Panc1 (cell line): ENCODE measurements at regions not wholly inside any gene's neighbourhood (a gene's known extent, or its start where the extent isn't known, plus 50 kb on each side); places are given as distances from the start of the nearest gene placed in this dataset.

Experiments used
- ATAC-seq: fragments of 200-7000 bp; cut with Tn5 transposase; 2 replicates; pipeline ENCODE4 v1.9.1; 2020; ENCODE audit warnings: mild to moderate bottlenecking, moderate library complexity
- BruUV-seq: library from RNA; stranded (reverse); fragments of 400-500 nt; replicated peaks from 2 replicates; lab custom pipeline; 2021; lab: Mats Ljungman, UMichigan
- CTCF ChIA-PET: fragments of 300-600 bp; sonication (Branson Sonifier 250); formaldehyde crosslinking; loops from one replicate; lab custom pipeline; 2022; ENCODE audit warnings: antibody characterized with exemption; lab: Charles Lee
- POLR2A ChIA-PET: fragments of 300-600 bp; sonication (Branson Sonifier 250); formaldehyde crosslinking; loops from one replicate; lab custom pipeline; 2022; ENCODE audit warnings: antibody characterized with exemption; lab: Charles Lee
- DNase-seq: peaks from one replicate; pipeline ENCODE4 v3.0.0-alpha.2; 2010; ENCODE audit warnings: low read depth, low spot score
- H3K27ac ChIP-seq: 2 replicates; pipeline ENCODE4 v1.5.1; 2011; ENCODE audit warnings: mild to moderate bottlenecking, low read length, inconsistent platforms
- H3K27me3 ChIP-seq: fragments of 200-500 bp; sonication (Bioruptor generic); 2 replicates; pipeline ENCODE4 v1.6.0; 2014; ENCODE audit warnings: low read length, inconsistent platforms; ENCODE audit not compliant: control insufficient read depth, insufficient read depth
- H3K36me3 ChIP-seq: fragments of 200-500 bp; sonication (Bioruptor generic); 2 replicates; pipeline ENCODE4 v1.5.1; 2014; ENCODE audit warnings: inconsistent platforms, mild to moderate bottlenecking, low read length, moderate library complexity; ENCODE audit not compliant: control insufficient read depth, insufficient read depth
- H3K4me1 ChIP-seq: 2 replicates; pipeline ENCODE4 v1.5.1; 2011; ENCODE audit warnings: inconsistent platforms, mild to moderate bottlenecking, low read length, moderate library complexity; ENCODE audit not compliant: control insufficient read depth, insufficient read depth
- H3K4me3 ChIP-seq, 2 experiments: 2 replicates each; pipeline ENCODE4 v1.5.1; 2011 to 2012; ENCODE audit warnings: low read depth in 2 of 2, low read length in 2 of 2, mild to moderate bottlenecking in 2 of 2, inconsistent platforms in 1 of 2, moderate library complexity in 1 of 2
- H3K9me3 ChIP-seq: fragments of 200-500 bp; sonication (Bioruptor generic); 2 replicates; pipeline ENCODE4 v1.5.1; 2014; ENCODE audit warnings: low read depth, mild to moderate bottlenecking, inconsistent platforms, low read length, moderate library complexity; ENCODE audit not compliant: control insufficient read depth, insufficient read depth
- POLR2AphosphoS5 ChIP-seq: IDR thresholded peaks from 2 replicates; pipeline ENCODE4 v1.6.1; 2012; ENCODE audit warnings: mild to moderate bottlenecking, low read depth, low read length, moderate library complexity
- SIN3A ChIP-seq: IDR thresholded peaks from 2 replicates; pipeline ENCODE4 v1.6.1; 2012; ENCODE audit warnings: low read depth, mild to moderate bottlenecking, low read length, moderate library complexity, borderline replicate concordance; ENCODE audit not compliant: insufficient read depth
- TCF7L2 ChIP-seq: IDR thresholded peaks from 2 replicates; pipeline ENCODE4 v1.6.1; 2011; ENCODE audit warnings: mild to moderate bottlenecking, low read depth, low read length, inconsistent platforms
- in situ Hi-C: cut with HindIII; loops from 2 replicates; pipeline ENCODE4 v1.10.0; 2016; ENCODE audit warnings: low sequenced_read_pairs, low pct_unique_long_range_greater_than_20kb
- intact Hi-C: fragments of 100-400 bp; cut with micrococcal nuclease; formaldehyde crosslinking; loops from one replicate; pipeline ENCODE4 v1.10.0; 2022; ENCODE audit not compliant: unreplicated experiment
- TF ChIP-seq, protein P1 (sequence below), 2 experiments: IDR thresholded peaks; 2 replicates each; pipeline ENCODE4 v1.6.1; 2011 to 2012; ENCODE audit warnings: low read depth in 2 of 2, control low read depth in 1 of 2, low read length in 1 of 2, mild to moderate bottlenecking in 1 of 2, moderate library complexity in 1 of 2; ENCODE audit not compliant: insufficient read depth in 1 of 2
- TF ChIP-seq, protein P2 (sequence below): fragments of 450-650 bp; IDR thresholded peaks from 2 replicates; pipeline ENCODE4 v1.5.1; 2017; ENCODE audit warnings: mild to moderate bottlenecking

- POLR2A ChIA-PET, result no interaction called here
- DNase-seq, result no peak
Observed at GRCh38 chr5:3684118-3684517, 88.5 kb downstream of the IRX1 start.

GRCh38 chr5:3684771-3685354 is 89.2 kb downstream of the IRX1 start:
- CTCF ChIA-PET, result no interaction called here
- Histone ChIP-seq H3K4me3 (no peak overlapping the region), H3K9me3 (no peaks in the 10 kb centered on the region), H3K27me3 (no peaks in the 10 kb centered on the region), H3K27ac (no peak overlapping the region), H3K4me1 (no peaks in the 10 kb centered on the region), H3K36me3 (no peaks in the 10 kb centered on the region)
- DNase-seq (no peak), ATAC-seq (no peak)
- intact Hi-C loops, result no loop called here
- POLR2A ChIA-PET, result no interaction called here
- BruUV-seq, result no TSS peak
- in situ Hi-C loops, result no loop called here
- TF ChIP-seq POLR2AphosphoS5 (no peak), TCF7L2 (no peak), SIN3A (no peak)
- TF ChIP-seq, protein P1, sequence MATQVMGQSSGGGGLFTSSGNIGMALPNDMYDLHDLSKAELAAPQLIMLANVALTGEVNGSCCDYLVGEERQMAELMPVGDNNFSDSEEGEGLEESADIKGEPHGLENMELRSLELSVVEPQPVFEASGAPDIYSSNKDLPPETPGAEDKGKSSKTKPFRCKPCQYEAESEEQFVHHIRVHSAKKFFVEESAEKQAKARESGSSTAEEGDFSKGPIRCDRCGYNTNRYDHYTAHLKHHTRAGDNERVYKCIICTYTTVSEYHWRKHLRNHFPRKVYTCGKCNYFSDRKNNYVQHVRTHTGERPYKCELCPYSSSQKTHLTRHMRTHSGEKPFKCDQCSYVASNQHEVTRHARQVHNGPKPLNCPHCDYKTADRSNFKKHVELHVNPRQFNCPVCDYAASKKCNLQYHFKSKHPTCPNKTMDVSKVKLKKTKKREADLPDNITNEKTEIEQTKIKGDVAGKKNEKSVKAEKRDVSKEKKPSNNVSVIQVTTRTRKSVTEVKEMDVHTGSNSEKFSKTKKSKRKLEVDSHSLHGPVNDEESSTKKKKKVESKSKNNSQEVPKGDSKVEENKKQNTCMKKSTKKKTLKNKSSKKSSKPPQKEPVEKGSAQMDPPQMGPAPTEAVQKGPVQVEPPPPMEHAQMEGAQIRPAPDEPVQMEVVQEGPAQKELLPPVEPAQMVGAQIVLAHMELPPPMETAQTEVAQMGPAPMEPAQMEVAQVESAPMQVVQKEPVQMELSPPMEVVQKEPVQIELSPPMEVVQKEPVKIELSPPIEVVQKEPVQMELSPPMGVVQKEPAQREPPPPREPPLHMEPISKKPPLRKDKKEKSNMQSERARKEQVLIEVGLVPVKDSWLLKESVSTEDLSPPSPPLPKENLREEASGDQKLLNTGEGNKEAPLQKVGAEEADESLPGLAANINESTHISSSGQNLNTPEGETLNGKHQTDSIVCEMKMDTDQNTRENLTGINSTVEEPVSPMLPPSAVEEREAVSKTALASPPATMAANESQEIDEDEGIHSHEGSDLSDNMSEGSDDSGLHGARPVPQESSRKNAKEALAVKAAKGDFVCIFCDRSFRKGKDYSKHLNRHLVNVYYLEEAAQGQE (IDR thresholded peaks at IDR 0.05; ENCODE audit: insufficient read depth in 1 of 2, low read depth in 2 of 2, low read length in 1 of 2), result no peak
- TF ChIP-seq, protein P2, sequence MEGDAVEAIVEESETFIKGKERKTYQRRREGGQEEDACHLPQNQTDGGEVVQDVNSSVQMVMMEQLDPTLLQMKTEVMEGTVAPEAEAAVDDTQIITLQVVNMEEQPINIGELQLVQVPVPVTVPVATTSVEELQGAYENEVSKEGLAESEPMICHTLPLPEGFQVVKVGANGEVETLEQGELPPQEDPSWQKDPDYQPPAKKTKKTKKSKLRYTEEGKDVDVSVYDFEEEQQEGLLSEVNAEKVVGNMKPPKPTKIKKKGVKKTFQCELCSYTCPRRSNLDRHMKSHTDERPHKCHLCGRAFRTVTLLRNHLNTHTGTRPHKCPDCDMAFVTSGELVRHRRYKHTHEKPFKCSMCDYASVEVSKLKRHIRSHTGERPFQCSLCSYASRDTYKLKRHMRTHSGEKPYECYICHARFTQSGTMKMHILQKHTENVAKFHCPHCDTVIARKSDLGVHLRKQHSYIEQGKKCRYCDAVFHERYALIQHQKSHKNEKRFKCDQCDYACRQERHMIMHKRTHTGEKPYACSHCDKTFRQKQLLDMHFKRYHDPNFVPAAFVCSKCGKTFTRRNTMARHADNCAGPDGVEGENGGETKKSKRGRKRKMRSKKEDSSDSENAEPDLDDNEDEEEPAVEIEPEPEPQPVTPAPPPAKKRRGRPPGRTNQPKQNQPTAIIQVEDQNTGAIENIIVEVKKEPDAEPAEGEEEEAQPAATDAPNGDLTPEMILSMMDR, result no peak

More at GRCh38 chr5:3684118-3684517, 88.5 kb downstream of the IRX1 start:
- ATAC-seq, result no peak
- Histone ChIP-seq H3K36me3 (no peaks in the 10 kb centered on the region), H3K4me1 (no peaks in the 10 kb centered on the region), H3K9me3 (no peaks in the 10 kb centered on the region), H3K4me3 (no peak overlapping the region), H3K27me3 (no peaks in the 10 kb centered on the region), H3K27ac (no peak overlapping the region)
- intact Hi-C loops, result no loop called here
- in situ Hi-C loops, result no loop called here
- TF ChIP-seq TCF7L2 (no peak), POLR2AphosphoS5 (no peak), SIN3A (no peak)
- TF ChIP-seq, protein P2, result no peak
- TF ChIP-seq, protein P1 (IDR thresholded peaks at IDR 0.05; ENCODE audit: insufficient read depth in 1 of 2, low read depth in 2 of 2, low read length in 1 of 2), result no peak
- no TSS peak for BruUV-seq
- CTCF ChIA-PET, result no interaction called here
